Neural cell (in vitro differentiated cells): ENCODE measurements at regions not wholly inside any gene's neighbourhood (a gene's known extent, or its start where the extent isn't known, plus 50 kb on each side); places are given as distances from the start of the nearest gene placed in this dataset.

Experiments
- EP300 ChIP-seq: fragments of 450-650 bp; conservative IDR thresholded peaks from 2 replicates; pipeline ENCODE4 v1.6.1; 2014; ENCODE audit warnings: antibody characterized with exemption, mild to moderate bottlenecking, moderate library complexity; ENCODE audit not compliant: poor library complexity, severe bottlenecking
- EZH2 ChIP-seq: fragments of 200-600, 300-800 bp; shearing (Covaris generic), sonication (generic); IDR thresholded peaks from 2 replicates; pipeline ENCODE4 v1.6.1; 2014; ENCODE audit warnings: antibody characterized with exemption, low read length, borderline replicate concordance, mild to moderate bottlenecking; ENCODE audit not compliant: insufficient read depth, poor library complexity, severe bottlenecking
- MXI1 ChIP-seq: fragments of 450-650 bp; conservative IDR thresholded peaks from 2 replicates; pipeline ENCODE4 v1.6.1; 2014; ENCODE audit warnings: antibody characterized with exemption, mild to moderate bottlenecking; ENCODE audit not compliant: poor library complexity, severe bottlenecking
- POLR2AphosphoS5 ChIP-seq: IDR thresholded peaks from 2 replicates; pipeline ENCODE4 v1.6.1; 2012
- RAD21 ChIP-seq: fragments of 450-650 bp; conservative IDR thresholded peaks from 2 replicates; pipeline ENCODE4 v1.6.1; 2014; ENCODE audit warnings: antibody characterized with exemption, mild to moderate bottlenecking, moderate library complexity
- TAF1 ChIP-seq: IDR thresholded peaks from 2 replicates; pipeline ENCODE4 v1.6.1; 2012; ENCODE audit warnings: low read depth
- TF ChIP-seq, protein P1 (sequence below): fragments of 450-650 bp; IDR thresholded peaks from 2 replicates; pipeline ENCODE4 v1.5.1; 2014; ENCODE audit warnings: antibody characterized with exemption, mild to moderate bottlenecking, moderate library complexity; ENCODE audit not compliant: poor library complexity, severe bottlenecking
- TF ChIP-seq, protein P2 (sequence below): IDR thresholded peaks from 2 replicates; pipeline ENCODE4 v1.6.1; 2012; ENCODE audit warnings: borderline replicate concordance

- TF ChIP-seq RAD21 (no peak), POLR2AphosphoS5 (no peak), EP300 (no peak), MXI1 (no peak), TAF1 (no peak), EZH2 (no peak)
- TF ChIP-seq, protein P1, sequence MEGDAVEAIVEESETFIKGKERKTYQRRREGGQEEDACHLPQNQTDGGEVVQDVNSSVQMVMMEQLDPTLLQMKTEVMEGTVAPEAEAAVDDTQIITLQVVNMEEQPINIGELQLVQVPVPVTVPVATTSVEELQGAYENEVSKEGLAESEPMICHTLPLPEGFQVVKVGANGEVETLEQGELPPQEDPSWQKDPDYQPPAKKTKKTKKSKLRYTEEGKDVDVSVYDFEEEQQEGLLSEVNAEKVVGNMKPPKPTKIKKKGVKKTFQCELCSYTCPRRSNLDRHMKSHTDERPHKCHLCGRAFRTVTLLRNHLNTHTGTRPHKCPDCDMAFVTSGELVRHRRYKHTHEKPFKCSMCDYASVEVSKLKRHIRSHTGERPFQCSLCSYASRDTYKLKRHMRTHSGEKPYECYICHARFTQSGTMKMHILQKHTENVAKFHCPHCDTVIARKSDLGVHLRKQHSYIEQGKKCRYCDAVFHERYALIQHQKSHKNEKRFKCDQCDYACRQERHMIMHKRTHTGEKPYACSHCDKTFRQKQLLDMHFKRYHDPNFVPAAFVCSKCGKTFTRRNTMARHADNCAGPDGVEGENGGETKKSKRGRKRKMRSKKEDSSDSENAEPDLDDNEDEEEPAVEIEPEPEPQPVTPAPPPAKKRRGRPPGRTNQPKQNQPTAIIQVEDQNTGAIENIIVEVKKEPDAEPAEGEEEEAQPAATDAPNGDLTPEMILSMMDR: no peak
- TF ChIP-seq, protein P2, sequence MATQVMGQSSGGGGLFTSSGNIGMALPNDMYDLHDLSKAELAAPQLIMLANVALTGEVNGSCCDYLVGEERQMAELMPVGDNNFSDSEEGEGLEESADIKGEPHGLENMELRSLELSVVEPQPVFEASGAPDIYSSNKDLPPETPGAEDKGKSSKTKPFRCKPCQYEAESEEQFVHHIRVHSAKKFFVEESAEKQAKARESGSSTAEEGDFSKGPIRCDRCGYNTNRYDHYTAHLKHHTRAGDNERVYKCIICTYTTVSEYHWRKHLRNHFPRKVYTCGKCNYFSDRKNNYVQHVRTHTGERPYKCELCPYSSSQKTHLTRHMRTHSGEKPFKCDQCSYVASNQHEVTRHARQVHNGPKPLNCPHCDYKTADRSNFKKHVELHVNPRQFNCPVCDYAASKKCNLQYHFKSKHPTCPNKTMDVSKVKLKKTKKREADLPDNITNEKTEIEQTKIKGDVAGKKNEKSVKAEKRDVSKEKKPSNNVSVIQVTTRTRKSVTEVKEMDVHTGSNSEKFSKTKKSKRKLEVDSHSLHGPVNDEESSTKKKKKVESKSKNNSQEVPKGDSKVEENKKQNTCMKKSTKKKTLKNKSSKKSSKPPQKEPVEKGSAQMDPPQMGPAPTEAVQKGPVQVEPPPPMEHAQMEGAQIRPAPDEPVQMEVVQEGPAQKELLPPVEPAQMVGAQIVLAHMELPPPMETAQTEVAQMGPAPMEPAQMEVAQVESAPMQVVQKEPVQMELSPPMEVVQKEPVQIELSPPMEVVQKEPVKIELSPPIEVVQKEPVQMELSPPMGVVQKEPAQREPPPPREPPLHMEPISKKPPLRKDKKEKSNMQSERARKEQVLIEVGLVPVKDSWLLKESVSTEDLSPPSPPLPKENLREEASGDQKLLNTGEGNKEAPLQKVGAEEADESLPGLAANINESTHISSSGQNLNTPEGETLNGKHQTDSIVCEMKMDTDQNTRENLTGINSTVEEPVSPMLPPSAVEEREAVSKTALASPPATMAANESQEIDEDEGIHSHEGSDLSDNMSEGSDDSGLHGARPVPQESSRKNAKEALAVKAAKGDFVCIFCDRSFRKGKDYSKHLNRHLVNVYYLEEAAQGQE: no peak
Measured at GRCh38 chr5:3997670-3998069, 402.0 kb downstream of the IRX1 start.
